OCI-LY1 (cell line): ENCODE measurements at regions not wholly inside any gene's neighbourhood (a gene's known extent, or its start where the extent isn't known, plus 50 kb on each side); places are given as distances from the start of the nearest gene placed in this dataset.

ENCODE experiments used
- H2AFZ ChIP-seq: fragments of 200-600 bp; sonication (generic), shearing (Covaris generic); 2 replicates; pipeline ENCODE4 v1.6.0; 2014; ENCODE audit warnings: antibody characterized with exemption, mild to moderate bottlenecking, low read length
- H3F3A ChIP-seq: fragments of 200-600 bp; sonication (generic), shearing (Covaris generic); 2 replicates; pipeline ENCODE4 v1.6.0; 2014; ENCODE audit warnings: mild to moderate bottlenecking, antibody characterized with exemption, low read length, moderate library complexity; ENCODE audit not compliant: insufficient read depth
- H3K27ac ChIP-seq: fragments of 200-600 bp; sonication (generic); 2 replicates; pipeline ENCODE4 v1.5.1; 2014; ENCODE audit warnings: low read length, mixed run types, mild to moderate bottlenecking, low read depth; ENCODE audit not compliant: poor library complexity, severe bottlenecking
- H3K27me3 ChIP-seq: fragments of 200-600 bp; sonication (generic); 2 replicates; pipeline ENCODE4 v1.6.0; 2014; ENCODE audit warnings: antibody characterized with exemption, mild to moderate bottlenecking, low read length, moderate library complexity; ENCODE audit not compliant: insufficient read depth
- H3K36me3 ChIP-seq: fragments of 200-600 bp; sonication (generic); 2 replicates; pipeline ENCODE4 v1.6.1; 2014; ENCODE audit warnings: mild to moderate bottlenecking, antibody characterized with exemption, low read length, moderate library complexity, mixed read lengths; ENCODE audit not compliant: insufficient read depth
- H3K4me1 ChIP-seq: fragments of 200-600 bp; sonication (generic); 2 replicates; pipeline ENCODE4 v1.5.1; 2014; ENCODE audit warnings: mild to moderate bottlenecking, low read length, moderate library complexity; ENCODE audit not compliant: insufficient read depth, severe bottlenecking
- H3K4me2 ChIP-seq: fragments of 200-600 bp; sonication (generic), shearing (Covaris generic); 2 replicates; pipeline ENCODE4 v1.6.1; 2014; ENCODE audit warnings: low read length
- H3K4me3 ChIP-seq: fragments of 200-600 bp; sonication (generic); 2 replicates; pipeline ENCODE4 v1.5.1; 2014; ENCODE audit warnings: low read length, low read depth, mild to moderate bottlenecking, mixed read lengths; ENCODE audit not compliant: poor library complexity, severe bottlenecking
- H3K79me2 ChIP-seq: fragments of 200-600 bp; shearing (Covaris generic); 2 replicates; pipeline ENCODE4 v1.6.1; 2016; ENCODE audit warnings: mixed run types, low read length, mixed read lengths; ENCODE audit not compliant: insufficient read depth
- H3K9ac ChIP-seq: fragments of 200-600 bp; sonication (generic), shearing (Covaris generic); 2 replicates; pipeline ENCODE4 v1.6.1; 2014; ENCODE audit warnings: mild to moderate bottlenecking, low read length, mixed read lengths
- H3K9me2 ChIP-seq: fragments of 200-600 bp; sonication (generic), shearing (Covaris generic); 2 replicates; pipeline ENCODE4 v1.6.1; 2014; ENCODE audit warnings: low read depth, mild to moderate bottlenecking, low read length, mixed read lengths
- H3K9me3 ChIP-seq: fragments of 200-600 bp; shearing (Covaris generic); 2 replicates; pipeline ENCODE4 v1.6.1; 2014; ENCODE audit warnings: low read length, mixed read lengths
- H4K20me1 ChIP-seq: fragments of 200-600 bp; sonication (generic), shearing (Covaris generic); 2 replicates; pipeline ENCODE4 v1.6.0; 2016; ENCODE audit warnings: mild to moderate bottlenecking, low read length; ENCODE audit not compliant: insufficient read depth
- CTCF ChIP-seq: fragments of 200-600 bp; sonication (generic), shearing (Covaris generic); IDR thresholded peaks from 2 replicates; pipeline ENCODE4 v1.5.1; 2017; ENCODE audit warnings: mild to moderate bottlenecking, antibody characterized with exemption, low read length, moderate library complexity, mixed read lengths
- EZH2 ChIP-seq: fragments of 200-600 bp; sonication (generic), shearing (Covaris generic); IDR thresholded peaks from 2 replicates; pipeline ENCODE4 v1.8.0; 2017; ENCODE audit warnings: borderline replicate concordance, mixed run types, mild to moderate bottlenecking, antibody characterized with exemption, low read length, moderate library complexity, mixed read lengths

- H3K36me3 ChIP-seq: no peaks in the 10 kb centered on the region
- no peak overlapping the region for H3K4me2 ChIP-seq
- H2AFZ ChIP-seq: peak overlapping the region; percentile 46; the same call in 1 of the 2 replicates
- TF ChIP-seq EZH2: no peak
- H3F3A ChIP-seq: no peaks in the 10 kb centered on the region
- H3K27ac ChIP-seq: no peak overlapping the region
- H3K9me2 ChIP-seq: no peaks in the 10 kb centered on the region
- no peaks in the 10 kb centered on the region for H3K27me3 ChIP-seq
- H3K4me3 ChIP-seq: no peak overlapping the region
- H3K79me2 ChIP-seq: no peaks in the 10 kb centered on the region
- no peaks in the 10 kb centered on the region for H4K20me1 ChIP-seq
- H3K9me3 ChIP-seq: no peaks in the 10 kb centered on the region
- H3K4me1 ChIP-seq: peaks cover 15% of the 10 kb centered on the region
- no peak overlapping the region for H3K9ac ChIP-seq
Measured at GRCh38 chr12:89817501-89818226, 109.0 kb upstream of the ATP2B1 start.

- no peaks in the 10 kb centered on the region for H3K36me3 ChIP-seq
- no peaks in the 10 kb centered on the region for H3K79me2 ChIP-seq
- H3K27me3 ChIP-seq: no peaks in the 10 kb centered on the region
- no peak overlapping the region for H3K27ac ChIP-seq
- H3F3A ChIP-seq: no peaks in the 10 kb centered on the region
- TF ChIP-seq CTCF: no peak
- no peak for TF ChIP-seq EZH2
- H3K9me2 ChIP-seq: no peaks in the 10 kb centered on the region
- H2AFZ ChIP-seq: no peak overlapping the region
- H3K9me3 ChIP-seq: no peaks in the 10 kb centered on the region
- no peak overlapping the region for H3K4me2 ChIP-seq
- peaks cover 6% of the 10 kb centered on the region for H3K4me1 ChIP-seq
- no peak overlapping the region for H3K9ac ChIP-seq
- H4K20me1 ChIP-seq: no peaks in the 10 kb centered on the region
- no peak overlapping the region for H3K4me3 ChIP-seq
Measured at GRCh38 chr12:89815225-89815624, 106.6 kb upstream of the ATP2B1 start.

- no peaks in the 10 kb centered on the region for H3K9me3 ChIP-seq
- no peaks in the 10 kb centered on the region for H3K36me3 ChIP-seq
- H3K4me2 ChIP-seq: no peak overlapping the region
- no peak for TF ChIP-seq CTCF
- no peak for TF ChIP-seq EZH2
- no peak overlapping the region for H3K27ac ChIP-seq
- H2AFZ ChIP-seq: no peak overlapping the region
- H3K27me3 ChIP-seq: no peaks in the 10 kb centered on the region
- H3K9ac ChIP-seq: no peak overlapping the region
- peaks cover 39% of the 10 kb centered on the region for H3K4me1 ChIP-seq
- H3K4me3 ChIP-seq: no peak overlapping the region
- H4K20me1 ChIP-seq: no peaks in the 10 kb centered on the region
- no peaks in the 10 kb centered on the region for H3K9me2 ChIP-seq
- H3K79me2 ChIP-seq: no peaks in the 10 kb centered on the region
- H3F3A ChIP-seq: no peaks in the 10 kb centered on the region
Measured at GRCh38 chr12:89803412-89803811, 94.8 kb upstream of the ATP2B1 start.

- Histone ChIP-seq H3K36me3 (no peaks in the 10 kb centered on the region), H3F3A (no peaks in the 10 kb centered on the region), H4K20me1 (no peaks in the 10 kb centered on the region), H3K4me2 (no peak overlapping the region), H2AFZ (no peak overlapping the region), H3K27ac (peak overlapping the region; percentile 30), H3K9me2 (no peaks in the 10 kb centered on the region), H3K4me1 (peaks cover 48% of the 10 kb centered on the region), H3K9ac (no peak overlapping the region; the same call in 1 of the 2 replicates), H3K27me3 (no peaks in the 10 kb centered on the region), H3K4me3 (no peak overlapping the region), H3K79me2 (no peaks in the 10 kb centered on the region), H3K9me3 (no peaks in the 10 kb centered on the region)
- no peak for TF ChIP-seq CTCF
Measured at GRCh38 chr12:89801284-89801683, 92.6 kb upstream of the ATP2B1 start.
